GM12878 (cell line): ENCODE measurements at regions not wholly inside any gene's neighbourhood (a gene's known extent, or its start where the extent isn't known, plus 50 kb on each side); places are given as distances from the start of the nearest gene placed in this dataset.

Source experiments
- ATAC-seq: fragments of 200-7000 bp; cut with Tn5 transposase; 3 replicates; pipeline ENCODE4 v1.9.1; 2020; ENCODE audit warnings: mild to moderate bottlenecking, moderate library complexity
- BruUV-seq: library from RNA; stranded (reverse); fragments of 400-500 nt; replicated peaks from 2 replicates; lab custom pipeline; 2021; lab: Mats Ljungman, UMichigan
- CTCF ChIA-PET: fragments of 300-600 bp; sonication (Branson Sonifier 250); formaldehyde crosslinking; extraction: SDS; loops from one replicate; lab custom pipeline; 2021; ENCODE audit warnings: inconsistent platforms; lab: Yijun Ruan, JAX
- POLR2A ChIA-PET: fragments of 350-600 bp; formaldehyde crosslinking; extraction: SDS; loops from one replicate; lab custom pipeline; 2021; ENCODE audit warnings: inconsistent platforms; lab: Charles Lee
- RAD21 ChIA-PET: fragments of 300-600 bp; sonication (Branson Sonifier 250); formaldehyde crosslinking; loops from one replicate; lab custom pipeline; 2023; ENCODE audit warnings: antibody characterized with exemption; ENCODE audit not compliant: unreplicated experiment; lab: Charles Lee
- SMC1A ChIA-PET: fragments of 300-600 bp; sonication (Branson Sonifier 250); formaldehyde crosslinking; loops from one replicate; lab custom pipeline; 2023; ENCODE audit not compliant: unreplicated experiment, uncharacterized antibody; lab: Charles Lee
- DNase-seq: peaks from one replicate; pipeline ENCODE4 v3.0.0-alpha.2; 2011; ENCODE audit warnings: low read depth, low spot score
- FAIRE-seq: peaks from 3 replicates; lab custom pipeline; 2011; peaks lifted over from hg19 to GRCh38; lab: Jason Lieb, UNC
- H2AFZ ChIP-seq: 2 replicates; pipeline ENCODE4 v1.6.0; 2011; ENCODE audit warnings: low read depth, low read length, control low read depth; ENCODE audit not compliant: control insufficient read depth
- H3K27ac ChIP-seq: 2 replicates; pipeline ENCODE4 v1.5.1; 2011; ENCODE audit warnings: control low read depth; ENCODE audit not compliant: control insufficient read depth, insufficient read depth
- H3K27me3 ChIP-seq, 2 experiments: replicated peaks in 1 of 2; 2 replicates each; pipeline versions ENCODE4 v1.6.0 to v1.6.1; 2011; ENCODE audit warnings: low read length in 1 of 2; ENCODE audit not compliant: control insufficient read depth in 2 of 2, insufficient read depth in 2 of 2
- H3K36me3 ChIP-seq, 2 experiments: 2 replicates each; pipeline ENCODE4 v1.5.1; 2011; ENCODE audit warnings: low read length in 1 of 2; ENCODE audit not compliant: control insufficient read depth in 2 of 2, insufficient read depth in 2 of 2
- H3K4me1 ChIP-seq: 2 replicates; pipeline ENCODE4 v1.6.1; 2011; ENCODE audit warnings: mild to moderate bottlenecking, low read length, moderate library complexity, mixed read lengths; ENCODE audit not compliant: control insufficient read depth, insufficient read depth
- H3K4me2 ChIP-seq: 2 replicates; pipeline ENCODE4 v1.6.0; 2011; ENCODE audit warnings: control low read depth; ENCODE audit not compliant: control insufficient read depth, insufficient read depth
- H3K4me3 ChIP-seq: fragments of 200-600 bp; sonication (generic); 2 replicates; pipeline ENCODE4 v1.5.1; 2016
- H3K79me2 ChIP-seq: 2 replicates; pipeline ENCODE4 v1.6.0; 2011; ENCODE audit warnings: low read length; ENCODE audit not compliant: control insufficient read depth, insufficient read depth
- H3K9ac ChIP-seq: 2 replicates; pipeline ENCODE4 v1.8.0; 2011; ENCODE audit warnings: low read length, control low read depth, mixed read lengths; ENCODE audit not compliant: control insufficient read depth, insufficient read depth
- H3K9me3 ChIP-seq: replicated peaks from 3 replicates; pipeline ENCODE4 v1.5.1; 2011; ENCODE audit warnings: mild to moderate bottlenecking, low read length; ENCODE audit not compliant: control insufficient read depth, insufficient read depth
- H4K20me1 ChIP-seq: 2 replicates; pipeline ENCODE4 v1.6.0; 2011; ENCODE audit not compliant: control insufficient read depth, insufficient read depth
- BACH1 ChIP-seq: fragments of 450-650 bp; IDR thresholded peaks from 2 replicates; pipeline ENCODE4 v1.6.1; 2017; ENCODE audit warnings: mild to moderate bottlenecking, borderline replicate concordance
- BMI1 ChIP-seq: fragments of 450-650 bp; IDR thresholded peaks from 2 replicates; pipeline ENCODE4 v1.6.1; 2016; ENCODE audit warnings: mild to moderate bottlenecking, moderate library complexity, borderline replicate concordance
- CHD2 ChIP-seq: IDR thresholded peaks from 2 replicates; pipeline ENCODE4 v1.6.1; 2011; ENCODE audit warnings: low read depth, low read length, improper control_type of control experiment, borderline replicate concordance
- ESRRA ChIP-seq: IDR thresholded peaks from 2 replicates; pipeline ENCODE4 v1.6.1; 2012; ENCODE audit warnings: mild to moderate bottlenecking, low read length, improper control_type of control experiment
- HCFC1 ChIP-seq: fragments of 150-350 bp; IDR thresholded peaks from 2 replicates; pipeline ENCODE4 v1.6.1; 2014; ENCODE audit warnings: low read length
- MLLT1 ChIP-seq: fragments of 450-650 bp; IDR thresholded peaks from 2 replicates; pipeline ENCODE4 v1.6.1; 2016; ENCODE audit warnings: mild to moderate bottlenecking
- SRF ChIP-seq, 2 experiments: IDR thresholded peaks; 2 replicates each; pipeline ENCODE4 v1.6.1; 2011; ENCODE audit warnings: low read depth in 2 of 2, low read length in 2 of 2, mild to moderate bottlenecking in 1 of 2, moderate library complexity in 1 of 2
- TCF7 ChIP-seq: IDR thresholded peaks from 2 replicates; pipeline ENCODE4 v1.6.1; 2014; ENCODE audit warnings: antibody characterized with exemption, borderline replicate concordance
- ZNF207 ChIP-seq: fragments of 450-650 bp; IDR thresholded peaks from 2 replicates; pipeline ENCODE4 v1.6.1; 2014; ENCODE audit warnings: antibody characterized with exemption, mild to moderate bottlenecking, borderline replicate concordance
- WGBS: methylation state at CpG from one replicate; pipeline ENCODE4 v1.1.6; 2016; ENCODE audit warnings: low lambda C conversion rate; ENCODE audit not compliant: insufficient replicate concordance, insufficient coverage; ENCODE audit errors: missing lambda C conversion rate; 5-methylcytosine and 5-hydroxymethylcytosine counted together
- in situ Hi-C: fragments of 300-500 bp; cut with MboI; formaldehyde crosslinking; loops from 9 replicates; pipeline ENCODE4 v1.14.3; 2018; ENCODE audit warnings: mixed read lengths
- intact Hi-C: fragments of 100-400 bp; cut with micrococcal nuclease; formaldehyde crosslinking; loops from one replicate; pipeline ENCODE4 v1.14.2; 2022; ENCODE audit not compliant: unreplicated experiment

- intact Hi-C loops (no loop called here), in situ Hi-C loops (no loop called here)
- POLR2A ChIA-PET, result no interaction called here
Observed at GRCh38 chr2:198211706-198212105, 407.3 kb downstream of the PLCL1 start.

More at GRCh38 chr2:198211706-198212105, 407.3 kb downstream of the PLCL1 start:
- ChIA-PET SMC1A (interaction anchor here (3.8 kb wide), 1 partner anchor 9 kb away, joined by 15 read pairs; no protein-coding TSS in a partner anchor), CTCF (no interaction called here), RAD21 (no interaction called here)
- BruUV-seq, result no TSS peak
- Histone ChIP-seq H3K36me3 (no peaks in the 10 kb centered on the region), H3K79me2 (no peaks in the 10 kb centered on the region), H4K20me1 (no peaks in the 10 kb centered on the region), H2AFZ (no peak overlapping the region), H3K4me3 (no peak overlapping the region), H3K27me3 (no peaks in the 10 kb centered on the region), H3K9ac (no peak overlapping the region), H3K4me2 (no peak overlapping the region), H3K9me3 (no peaks in the 10 kb centered on the region), H3K4me1 (no peaks in the 10 kb centered on the region), H3K27ac (no peak overlapping the region)
- no peak for ATAC-seq
- no peak for DNase-seq
- no peak for FAIRE-seq
- 55% methylated on average over 2 of the region's 2 CpGs for WGBS
- TF ChIP-seq CHD2 (no peak), BMI1 (no peak), ESRRA (no peak), SRF (IDR thresholded peaks at IDR 0.05; ENCODE audit: low read depth in 2 of 2, low read length in 2 of 2) (no peak), HCFC1 (no peak), BACH1 (no peak), TCF7 (no peak), MLLT1 (no peak), ZNF207 (no peak)
